A172 (cell line): ENCODE measurements at regions not wholly inside any gene's neighbourhood (a gene's known extent, or its start where the extent isn't known, plus 50 kb on each side); places are given as distances from the start of the nearest gene placed in this dataset.
"Not testable (repeated sequence)": the region's sequence is repeated elsewhere in the genome, so short reads cannot be mapped to it uniquely, and the experiment has no call there.

Experiments
- DNase-seq: peaks from one replicate; pipeline ENCODE4 v3.0.0-alpha.2; 2015; ENCODE audit warnings: low spot score

GRCh38 chr2:88396209-88396608 lies 56.3 kb downstream of the FOXI3 start:
- DNase-seq = no peak

DNA sequence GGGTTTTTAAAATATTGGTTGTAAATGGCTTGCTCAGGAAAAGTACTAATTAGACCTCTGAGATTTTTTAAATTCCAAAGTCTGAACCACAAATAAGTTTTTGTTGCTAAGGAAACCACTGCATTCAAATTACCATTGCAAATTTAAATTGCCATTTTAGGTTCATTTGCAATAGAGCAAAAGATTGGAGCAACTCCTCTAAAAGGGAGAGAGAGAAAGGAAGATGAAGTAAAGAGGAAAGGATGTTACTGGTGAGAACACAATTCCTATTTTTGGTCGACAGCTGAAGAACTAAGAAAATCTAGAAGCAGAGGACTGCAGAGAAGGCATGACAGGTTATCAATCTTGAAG lies 74.9 kb downstream of the FOXI3 start:
- no peak for DNase-seq

DNA sequence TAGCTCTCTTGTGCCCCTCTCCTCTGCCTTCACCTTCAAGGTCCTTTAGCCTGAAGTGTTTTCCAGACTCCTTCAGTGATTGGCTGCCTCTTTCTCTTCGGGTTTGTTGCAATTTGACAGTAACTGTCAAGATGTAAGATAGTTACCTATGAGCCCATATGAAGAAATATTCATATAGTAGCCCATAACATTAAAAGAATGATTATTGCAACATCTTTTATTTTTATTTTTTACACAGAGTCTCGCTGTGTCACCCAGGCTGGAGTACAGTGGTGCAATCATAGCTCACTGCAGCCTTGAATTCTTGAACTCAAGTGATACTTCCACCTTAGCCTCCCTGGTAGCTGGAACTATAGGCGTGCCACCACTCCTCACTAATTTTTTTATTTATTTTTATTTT lies 80.5 kb downstream of the FOXI3 start:
- DNase-seq = no peak

GRCh38 chr2:88365408-88365807 lies 87.1 kb downstream of the FOXI3 start:
- not testable (repeated sequence) for DNase-seq

GRCh38 chr2:88355486-88355885 lies 97.0 kb downstream of the FOXI3 start:
- DNase-seq = no peak

DNA sequence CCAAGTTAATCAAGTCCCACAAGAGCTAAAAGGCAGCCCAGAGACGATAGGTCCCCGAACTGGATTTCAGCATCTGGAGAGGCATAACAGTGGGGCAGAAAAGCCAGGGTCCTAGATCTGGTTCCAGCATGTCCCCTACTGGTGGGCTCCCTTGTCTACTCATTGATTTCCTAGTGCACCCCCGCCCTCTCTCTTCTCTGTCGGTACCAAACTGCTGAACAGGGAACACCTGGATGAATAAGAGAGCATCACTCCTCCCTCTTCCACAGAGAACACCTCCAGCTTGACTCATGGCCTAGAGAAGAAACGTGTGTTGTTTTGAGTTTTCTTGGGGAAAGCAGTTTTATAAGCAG lies 101.3 kb downstream of the FOXI3 start:
- DNase-seq = no peak

GRCh38 chr2:88350331-88351248 lies 101.9 kb downstream of the FOXI3 start:
- no peak for DNase-seq

DNA sequence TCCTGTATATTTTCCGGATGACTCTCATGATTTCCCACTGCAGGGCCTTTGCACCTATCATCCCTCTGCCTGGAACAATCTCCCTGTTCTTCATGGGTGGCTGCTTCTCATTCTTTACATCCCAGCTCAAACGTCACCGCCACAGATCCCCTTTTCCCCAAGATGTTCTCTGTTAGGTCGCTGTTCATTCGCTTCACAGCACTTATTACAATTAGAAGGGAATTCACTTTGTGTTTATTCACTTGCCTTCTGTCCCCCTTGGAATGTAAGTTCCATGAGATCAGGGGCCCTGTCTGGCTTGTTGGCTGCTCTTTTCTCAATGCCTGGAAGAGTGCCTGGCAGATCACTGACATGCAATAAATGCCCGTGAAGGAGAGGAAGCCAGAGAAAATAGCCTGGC lies 106.7 kb downstream of the FOXI3 start:
- DNase-seq = no peak

DNA sequence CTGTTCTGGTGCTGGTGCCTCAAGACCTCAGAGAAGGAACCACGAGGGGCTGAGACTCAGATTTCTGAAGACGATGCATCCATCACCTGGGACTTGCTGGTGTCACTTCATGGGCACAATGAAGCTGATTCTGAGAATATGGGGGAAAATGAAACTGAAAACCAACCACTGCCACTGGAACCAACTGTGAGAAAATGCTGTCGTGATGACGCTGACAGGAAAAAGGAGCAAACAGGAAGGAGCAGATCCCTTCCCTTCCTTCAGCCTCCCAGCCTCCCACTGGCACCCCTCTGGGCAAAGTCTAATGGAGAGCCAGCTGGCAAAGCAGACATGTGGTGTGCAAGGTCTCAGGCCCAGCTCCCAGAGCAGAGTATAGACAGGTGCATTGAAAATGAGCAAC lies 109.7 kb downstream of the FOXI3 start:
- DNase-seq = no peak

DNA sequence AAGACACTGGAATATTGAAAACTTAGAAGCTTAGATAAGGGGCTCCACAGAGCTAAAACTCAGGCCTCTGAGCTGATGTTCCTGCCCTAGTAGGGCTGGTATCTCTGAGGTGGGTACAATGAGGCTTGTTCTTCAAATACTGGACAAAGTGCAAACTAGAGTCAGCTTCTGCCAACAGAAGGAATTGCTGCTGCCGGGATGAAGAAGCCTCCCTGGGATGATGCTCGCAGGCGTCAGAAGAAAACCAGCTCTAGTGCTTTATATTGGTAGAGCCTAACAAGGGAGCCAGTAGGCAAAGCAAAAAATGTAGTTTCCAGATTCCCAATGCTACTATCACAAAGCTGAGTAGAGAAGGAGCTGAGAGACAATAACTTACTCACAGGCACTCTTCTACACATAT lies 118.1 kb downstream of the FOXI3 start:
- DNase-seq = no peak

DNA sequence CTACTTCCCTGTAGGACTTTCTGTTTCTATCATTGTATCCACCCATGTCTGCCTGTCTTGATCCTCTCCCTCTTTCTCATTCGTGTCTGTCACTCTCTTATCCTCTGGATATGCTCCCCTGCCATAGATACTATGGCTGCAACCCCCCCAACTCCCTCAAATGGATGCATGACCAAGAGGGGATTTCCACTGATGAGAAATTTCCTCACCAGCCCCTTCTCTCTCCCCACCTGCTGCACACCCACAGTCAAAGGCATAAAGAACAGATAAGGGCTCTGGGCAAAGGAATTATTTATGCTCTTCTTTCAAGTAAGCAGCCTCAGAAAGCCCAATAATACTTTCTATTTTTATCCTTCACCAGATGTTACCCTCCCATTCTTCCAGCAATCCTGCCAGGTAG lies 121.3 kb downstream of the FOXI3 start:
- no peak for DNase-seq

DNA sequence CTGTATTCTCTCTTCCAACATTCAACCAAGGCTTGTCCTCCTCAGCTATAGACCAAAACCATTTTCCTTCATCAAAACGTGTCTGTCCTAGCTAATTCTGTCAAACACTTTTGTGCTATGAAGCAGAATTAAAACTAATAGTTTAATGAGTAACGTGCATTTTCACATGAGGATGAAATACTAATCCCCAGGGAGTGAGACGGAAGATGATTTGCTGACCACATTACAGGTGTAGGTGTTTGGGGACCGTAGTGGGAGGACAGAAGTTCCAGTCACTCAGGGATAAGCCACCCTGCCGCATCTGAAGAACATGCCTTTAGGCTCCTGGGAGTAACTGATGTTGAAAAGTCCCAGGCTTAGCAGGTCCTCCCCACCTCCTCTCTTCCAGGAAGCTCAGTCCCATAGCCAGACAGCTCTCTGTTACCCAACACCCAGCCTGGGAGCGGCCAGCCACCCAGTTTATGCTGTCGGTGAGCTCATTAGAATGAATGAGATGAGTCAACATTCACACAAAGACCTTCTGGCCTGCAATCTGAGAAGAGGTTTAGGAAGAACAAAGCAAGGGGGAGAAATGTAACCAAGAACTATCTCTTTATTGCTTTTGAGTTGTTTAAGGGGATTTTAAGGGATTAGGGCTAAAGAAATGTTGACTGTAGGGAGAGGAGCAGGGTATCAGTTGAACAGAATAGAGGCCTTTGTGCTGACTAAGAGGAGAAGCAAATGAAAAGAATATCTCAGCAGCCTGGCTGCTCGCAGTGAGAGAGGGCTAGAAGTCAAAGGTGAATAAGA lies 122.5 kb downstream of the FOXI3 start:
- peak; percentile 61 for DNase-seq

DNA sequence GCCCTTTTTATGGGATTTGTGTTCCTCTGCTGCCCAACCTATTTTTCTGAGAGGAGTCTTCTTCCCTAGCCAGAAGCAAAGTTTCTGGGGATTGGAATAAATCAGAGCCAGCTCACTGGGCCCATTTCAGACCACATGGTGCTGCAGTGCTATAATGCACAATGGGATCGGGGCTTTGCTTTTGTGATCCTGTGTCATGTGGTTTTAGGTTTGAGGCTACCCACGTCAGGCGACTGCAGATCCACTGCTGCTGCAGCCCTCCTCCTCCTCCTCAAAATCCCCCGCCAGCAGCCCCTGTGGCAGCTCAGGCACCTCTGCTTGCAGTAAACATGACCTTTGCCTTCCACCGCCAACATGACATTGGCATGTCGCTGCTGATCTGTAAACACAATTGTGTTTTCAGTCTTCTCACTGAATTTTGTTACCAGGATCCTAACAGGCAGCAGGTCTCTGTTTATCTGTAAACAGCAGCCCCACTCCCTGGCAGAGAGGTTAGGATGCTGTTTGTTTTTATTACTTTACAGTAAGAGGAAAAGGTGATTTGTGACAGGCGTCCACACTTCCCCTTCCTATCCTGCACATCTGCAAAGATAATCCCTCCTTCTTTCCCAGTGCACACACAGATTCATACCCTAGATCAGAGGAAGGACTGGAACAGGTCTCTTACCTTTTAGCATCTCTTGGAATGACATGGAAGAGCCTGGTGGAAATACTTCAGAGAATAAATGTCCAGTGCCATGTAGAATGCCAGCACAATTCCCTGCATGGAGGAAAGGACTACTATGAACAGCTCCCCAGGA lies 130.8 kb downstream of the FOXI3 start:
- no peak for DNase-seq

- DNase-seq = no peak
These were observed 132.3 kb downstream of the FOXI3 start for GRCh38 chr2:88320076-88320773.

GRCh38 chr2:88318956-88319330 lies 133.6 kb downstream of the FOXI3 start:
- DNase-seq = no peak

DNA sequence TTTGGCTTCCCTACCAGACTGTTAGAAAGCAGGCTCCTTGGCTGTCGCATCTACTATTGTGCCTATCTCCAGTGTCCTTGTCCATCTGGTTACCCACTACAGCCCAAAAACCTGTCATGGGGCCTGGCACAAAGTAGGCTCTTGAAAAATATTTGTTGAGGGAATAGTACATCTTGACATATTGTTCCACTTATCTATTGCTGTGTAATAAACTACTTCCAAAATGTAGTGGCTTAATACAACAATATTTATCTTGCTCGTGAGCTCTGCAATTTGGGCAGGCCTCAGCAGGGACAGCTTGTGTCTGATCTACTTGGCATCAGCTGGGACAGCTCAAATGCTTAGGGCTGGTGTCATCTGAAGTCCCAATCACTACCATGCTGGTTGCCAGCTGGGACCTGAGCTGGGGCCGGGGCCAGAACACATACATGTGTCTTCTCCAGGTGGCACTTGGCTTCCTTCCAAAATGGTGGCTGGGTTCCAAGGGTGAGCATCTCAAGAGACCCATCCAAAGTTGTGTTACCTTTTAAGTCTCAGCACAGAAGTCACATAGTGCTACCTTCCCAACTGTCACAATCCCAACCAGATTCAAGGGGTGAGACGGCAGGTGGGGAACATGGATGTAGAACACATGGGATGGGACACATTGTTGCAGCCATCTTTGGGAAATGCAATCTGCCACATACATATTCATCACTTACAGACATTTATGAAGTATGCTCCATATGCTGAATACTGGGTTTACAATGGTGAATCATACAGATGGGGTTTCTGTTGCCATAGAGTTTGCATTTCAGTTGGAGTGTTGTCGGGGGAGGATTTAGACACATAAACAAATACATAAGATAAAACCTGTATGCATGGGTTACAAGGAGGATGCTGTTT lies 134.2 kb downstream of the FOXI3 start:
- DNase-seq = no peak

GRCh38 chr2:88310787-88311186 lies 140.6 kb downstream of the THNSL2 start:
- no peak for DNase-seq

DNA sequence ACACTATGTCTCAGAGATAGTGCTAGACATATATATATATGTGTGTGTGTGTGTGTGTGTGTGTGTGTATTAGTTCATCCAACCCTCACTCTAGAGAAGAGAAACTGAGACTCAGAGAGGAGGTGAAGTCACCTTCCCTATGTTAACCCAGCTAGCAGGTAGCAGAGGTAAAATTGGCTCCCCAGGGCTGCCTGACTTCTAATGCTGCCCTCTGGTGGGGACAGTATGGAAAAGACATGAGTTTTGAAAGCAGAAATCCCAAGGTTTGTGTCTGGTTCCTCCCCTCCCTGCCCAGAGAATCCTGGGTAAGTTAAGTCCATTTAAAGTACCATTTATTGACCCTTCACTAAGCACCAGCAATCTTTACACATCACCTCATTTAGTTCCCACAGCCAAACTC lies 137.7 kb downstream of the THNSL2 start:
- DNase-seq = peak; percentile 7

- DNase-seq = no peak
These were observed 133.7 kb downstream of the THNSL2 start for GRCh38 chr2:88303865-88304264.

- no peak for DNase-seq
These were observed 126.1 kb downstream of the THNSL2 start for GRCh38 chr2:88296247-88296646.
